ENCODE measurements at regions not wholly inside any gene's neighbourhood (a gene's known extent, or its start where the extent isn't known, plus 50 kb on each side); places are given as distances from the start of the nearest gene placed in this dataset.

DNA sequence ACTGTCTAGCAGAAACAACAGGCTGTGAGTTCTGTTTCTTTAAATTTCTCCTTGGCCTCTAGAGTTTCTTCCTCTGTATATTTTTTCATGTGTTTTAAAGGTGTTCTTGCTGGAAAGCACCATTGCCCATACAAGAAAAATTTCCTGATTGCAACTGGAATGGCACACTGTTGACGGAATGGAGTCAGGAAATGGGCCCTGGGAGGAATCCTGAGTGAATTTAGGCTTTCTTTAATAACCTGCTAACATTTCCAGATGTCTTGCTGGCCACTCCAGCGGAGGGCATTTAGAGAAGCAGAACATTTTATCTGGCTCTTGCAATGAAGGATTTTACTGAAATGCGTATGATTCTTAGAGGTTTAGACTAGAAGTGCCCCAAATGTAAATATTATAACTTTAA lies 736.3 kb downstream of the TAF11L14 start:
- TF ChIP-seq, protein P1, sequence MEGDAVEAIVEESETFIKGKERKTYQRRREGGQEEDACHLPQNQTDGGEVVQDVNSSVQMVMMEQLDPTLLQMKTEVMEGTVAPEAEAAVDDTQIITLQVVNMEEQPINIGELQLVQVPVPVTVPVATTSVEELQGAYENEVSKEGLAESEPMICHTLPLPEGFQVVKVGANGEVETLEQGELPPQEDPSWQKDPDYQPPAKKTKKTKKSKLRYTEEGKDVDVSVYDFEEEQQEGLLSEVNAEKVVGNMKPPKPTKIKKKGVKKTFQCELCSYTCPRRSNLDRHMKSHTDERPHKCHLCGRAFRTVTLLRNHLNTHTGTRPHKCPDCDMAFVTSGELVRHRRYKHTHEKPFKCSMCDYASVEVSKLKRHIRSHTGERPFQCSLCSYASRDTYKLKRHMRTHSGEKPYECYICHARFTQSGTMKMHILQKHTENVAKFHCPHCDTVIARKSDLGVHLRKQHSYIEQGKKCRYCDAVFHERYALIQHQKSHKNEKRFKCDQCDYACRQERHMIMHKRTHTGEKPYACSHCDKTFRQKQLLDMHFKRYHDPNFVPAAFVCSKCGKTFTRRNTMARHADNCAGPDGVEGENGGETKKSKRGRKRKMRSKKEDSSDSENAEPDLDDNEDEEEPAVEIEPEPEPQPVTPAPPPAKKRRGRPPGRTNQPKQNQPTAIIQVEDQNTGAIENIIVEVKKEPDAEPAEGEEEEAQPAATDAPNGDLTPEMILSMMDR (IDR thresholded peaks at IDR 0.05), result no peak
- Mint-ChIP-seq H3K4me1 (no peaks in the 10 kb centered on the region), H3K9me3 (peaks cover 2 to 11% (median 2%) of the 10 kb centered on the region in 7 donors), H3K27me3 (ENCODE audit: low read depth in 3 of 3) (peaks cover 0 to 2% (median 2%) of the 10 kb centered on the region in 3 donors), H3K27ac (no peak overlapping the region), H3K36me3 (no peaks in the 10 kb centered on the region), H3K4me3 (no peak overlapping the region)
- Histone ChIP-seq H2AFZ (ENCODE audit: insufficient read depth, low read depth, low read length, poor library complexity, severe bottlenecking) (no peak overlapping the region), H3K9ac (ENCODE audit: insufficient read depth, low read length, poor library complexity, severe bottlenecking) (no peak overlapping the region), H3K4me2 (replicated peaks; ENCODE audit: extremely low read depth, low read length, poor library complexity, severe bottlenecking) (no peak overlapping the region), H3K4me1 (ENCODE audit: control insufficient read depth in 1 of 2, insufficient read depth in 2 of 2, low read length in 2 of 2) (no peaks in the 10 kb centered on the region), H4K20me1 (ENCODE audit: insufficient read depth, low read length) (no peaks in the 10 kb centered on the region), H3K9me3 (replicated peaks in 1 of 2; ENCODE audit: control insufficient read depth in 1 of 2, insufficient read depth in 1 of 2, low read length in 2 of 2) (no peaks in the 10 kb centered on the region), H3K27me3 (ENCODE audit: control insufficient read depth in 2 of 2, insufficient read depth in 2 of 2, low read length in 2 of 2) (no peaks in the 10 kb centered on the region), H3K79me2 (ENCODE audit: insufficient read depth, low read length) (no peaks in the 10 kb centered on the region), H3K4me3 (replicated peaks in 1 of 3; ENCODE audit: low read depth in 2 of 3, low read length in 3 of 3) (no peak overlapping the region), H3K27ac (ENCODE audit: low read depth in 1 of 2, low read length in 2 of 2) (no peak overlapping the region), H3K36me3 (replicated peaks in 1 of 2; ENCODE audit: control insufficient read depth in 1 of 2, insufficient read depth in 2 of 2, low read length in 2 of 2) (no peaks in the 10 kb centered on the region)
- intact Hi-C loops (cut with micrococcal nuclease), result no loop called here
- no CpG with 5 or more reads among the region's 3 CpGs for WGBS (ENCODE audit: insufficient coverage)
- DNase-seq, result no peak

DNA sequence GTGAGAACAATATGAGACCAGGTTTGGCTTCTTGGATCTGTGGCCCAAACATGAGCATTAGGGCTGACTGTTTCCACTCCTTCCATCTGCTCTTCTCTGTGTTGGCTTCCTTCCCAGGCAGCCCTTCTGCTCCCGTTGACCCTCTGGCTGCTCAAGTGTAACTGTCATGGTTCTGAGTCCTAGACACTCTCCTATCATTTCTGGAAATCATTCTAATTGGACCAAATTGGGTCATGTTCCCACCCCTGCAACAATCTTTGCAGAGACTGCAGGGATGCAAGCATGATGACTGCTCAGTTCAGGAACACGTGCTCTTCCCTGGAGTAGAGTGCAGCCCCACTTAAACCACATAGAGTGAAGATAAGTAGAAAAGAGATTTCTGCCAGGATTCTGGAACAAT lies 741.4 kb downstream of the TAF11L14 start:
- WGBS (ENCODE audit: insufficient coverage), result 100% methylated on average over 1 of the region's 2 CpGs
- H3K4me1 Mint-ChIP-seq, result no peaks in the 10 kb centered on the region
- Histone ChIP-seq H3K36me3 (replicated peaks in 1 of 2; ENCODE audit: control insufficient read depth in 1 of 2, insufficient read depth in 2 of 2, low read length in 2 of 2) (no peaks in the 10 kb centered on the region), H4K20me1 (ENCODE audit: insufficient read depth, low read length) (no peaks in the 10 kb centered on the region), H3K79me2 (ENCODE audit: insufficient read depth, low read length) (no peaks in the 10 kb centered on the region), H3K9ac (ENCODE audit: insufficient read depth, low read length, poor library complexity, severe bottlenecking) (no peak overlapping the region), H3K9me3 (replicated peaks in 1 of 2; ENCODE audit: control insufficient read depth in 1 of 2, insufficient read depth in 1 of 2, low read length in 2 of 2) (no peaks in the 10 kb centered on the region), H2AFZ (ENCODE audit: insufficient read depth, low read depth, low read length, poor library complexity, severe bottlenecking) (no peak overlapping the region), H3K27ac (ENCODE audit: low read depth in 1 of 2, low read length in 2 of 2) (no peak overlapping the region), H3K4me3 (replicated peaks in 1 of 3; ENCODE audit: low read depth in 2 of 3, low read length in 3 of 3) (no peak overlapping the region), H3K4me2 (replicated peaks; ENCODE audit: extremely low read depth, low read length, poor library complexity, severe bottlenecking) (no peak overlapping the region), H3K4me1 (ENCODE audit: control insufficient read depth in 1 of 2, insufficient read depth in 2 of 2, low read length in 2 of 2) (no peaks in the 10 kb centered on the region), H3K27me3 (ENCODE audit: control insufficient read depth in 2 of 2, insufficient read depth in 2 of 2, low read length in 2 of 2) (no peaks in the 10 kb centered on the region)
- intact Hi-C loops (cut with micrococcal nuclease), result no loop called here
- H3K36me3 Mint-ChIP-seq, result no peaks in the 10 kb centered on the region
- H3K27ac Mint-ChIP-seq, result no peak overlapping the region
- peaks cover 0 to 2% (median 2%) of the 10 kb centered on the region in 3 donors for H3K27me3 Mint-ChIP-seq (ENCODE audit: low read depth in 3 of 3)
- peaks cover 0 to 8% (median 4%) of the 10 kb centered on the region in 7 donors for H3K9me3 Mint-ChIP-seq
- TF ChIP-seq, protein P1 (IDR thresholded peaks at IDR 0.05), result no peak
- no peak for DNase-seq
- no peak overlapping the region for H3K4me3 Mint-ChIP-seq

All from CD14-positive monocyte (primary cell).